HUES64 (cell line): ENCODE measurements at regions not wholly inside any gene's neighbourhood (a gene's known extent, or its start where the extent isn't known, plus 50 kb on each side); places are given as distances from the start of the nearest gene placed in this dataset.

Experiments used
- H3K27ac ChIP-seq: 2 replicates; pipeline ENCODE4 v1.7.0; 2013; ENCODE audit warnings: low read depth, low read length, inconsistent platforms
- H3K27me3 ChIP-seq: 2 replicates; pipeline ENCODE4 v1.6.1; 2013; ENCODE audit warnings: mild to moderate bottlenecking, low read length; ENCODE audit not compliant: insufficient read depth
- H3K36me3 ChIP-seq: 2 replicates; pipeline ENCODE4 v1.6.1; 2013; ENCODE audit warnings: mild to moderate bottlenecking, low read length; ENCODE audit not compliant: insufficient read depth
- H3K4me1 ChIP-seq: 2 replicates; pipeline ENCODE4 v1.6.1; 2013; ENCODE audit warnings: mild to moderate bottlenecking, low read length, moderate library complexity; ENCODE audit not compliant: insufficient read depth
- H3K4me3 ChIP-seq: 2 replicates; pipeline ENCODE4 v1.5.1; 2013; ENCODE audit warnings: mild to moderate bottlenecking, low read length, moderate library complexity
- H3K9ac ChIP-seq: 2 replicates; pipeline ENCODE4 v1.6.1; 2013; ENCODE audit warnings: mild to moderate bottlenecking, low read depth, low read length
- H3K9me3 ChIP-seq: 2 replicates; pipeline ENCODE4 v1.6.1; 2013; ENCODE audit warnings: low read depth, low read length; ENCODE audit not compliant: insufficient read depth
- WGBS: fragments of 150-250, 120-280 bp; methylation state at CpG from one replicate; pipeline ENCODE4 v1.1.7; 2013; ENCODE audit warnings: missing lambda C conversion rate; 5-methylcytosine and 5-hydroxymethylcytosine counted together

GRCh38 chr7:25940086-25940906, 211.7 kb upstream of the NFE2L3 start:
- Histone ChIP-seq H3K27me3 (no peaks in the 10 kb centered on the region), H3K9me3 (no peaks in the 10 kb centered on the region), H3K27ac (no peak overlapping the region), H3K36me3 (no peaks in the 10 kb centered on the region), H3K4me1 (peaks cover 4% of the 10 kb centered on the region; the same call in 1 of the 2 replicates), H3K9ac (no peak overlapping the region), H3K4me3 (no peak overlapping the region)
- 74% methylated on average over 8 of the region's 8 CpGs for WGBS

DNA sequence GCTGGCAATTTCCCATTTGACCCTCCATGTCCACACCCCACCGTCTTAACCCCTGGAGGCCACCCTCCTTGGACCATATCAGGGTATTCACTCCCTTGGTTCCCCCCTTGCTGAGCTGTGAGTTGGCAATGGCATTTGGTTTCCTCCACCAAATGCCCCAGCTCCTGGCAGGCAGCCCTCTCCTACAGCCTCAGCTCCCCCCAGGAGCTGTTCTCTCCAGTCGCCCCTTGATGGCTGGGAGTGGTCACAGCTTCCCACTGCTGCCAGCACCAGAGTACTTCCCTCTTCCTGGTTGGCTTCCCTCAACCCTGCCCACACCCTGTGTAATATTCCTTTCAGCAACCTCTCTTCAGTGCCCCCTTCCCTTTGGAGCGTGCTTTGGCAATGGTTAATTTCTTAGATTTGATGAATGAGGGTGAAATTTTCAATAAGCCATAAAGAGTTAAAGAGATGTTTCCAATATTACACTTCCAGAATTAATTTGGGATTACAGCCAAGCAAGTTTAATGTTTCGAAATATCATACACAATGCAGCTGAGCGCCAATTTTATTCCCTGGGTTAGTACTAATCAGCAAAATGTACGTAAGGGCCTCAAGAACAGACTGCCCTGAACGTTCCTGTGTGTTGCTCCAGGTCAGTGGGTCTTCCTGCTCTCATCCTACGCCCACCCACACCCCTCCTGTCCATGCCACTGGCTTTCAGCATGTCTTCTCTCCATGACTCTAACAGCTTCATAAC, 207.1 kb upstream of the NFE2L3 start:
- H3K4me3 ChIP-seq = no peak overlapping the region
- H3K27me3 ChIP-seq = peaks cover 11% of the 10 kb centered on the region; the same call in 1 of the 2 replicates
- peaks cover 20% of the 10 kb centered on the region for H3K4me1 ChIP-seq
- no peak overlapping the region for H3K9ac ChIP-seq
- H3K36me3 ChIP-seq = no peaks in the 10 kb centered on the region
- H3K27ac ChIP-seq = no peak overlapping the region
- 81% methylated on average over 7 of the region's 8 CpGs for WGBS
- H3K9me3 ChIP-seq = no peaks in the 10 kb centered on the region

GRCh38 chr7:25945608-25946007, 206.4 kb upstream of the NFE2L3 start:
- H3K9me3 ChIP-seq = no peaks in the 10 kb centered on the region
- H3K4me1 ChIP-seq = peaks cover 17% of the 10 kb centered on the region

GRCh38 chr7:25946181-25946580, 205.8 kb upstream of the NFE2L3 start:
- H3K9ac ChIP-seq = no peak overlapping the region
- peaks cover 17% of the 10 kb centered on the region for H3K4me1 ChIP-seq
- no peak overlapping the region for H3K27ac ChIP-seq
- no peaks in the 10 kb centered on the region for H3K36me3 ChIP-seq
- peaks cover 11% of the 10 kb centered on the region; the same call in 1 of the 2 replicates for H3K27me3 ChIP-seq
- 97% methylated on average over 4 of the region's 4 CpGs for WGBS
- no peak overlapping the region for H3K4me3 ChIP-seq
- no peaks in the 10 kb centered on the region for H3K9me3 ChIP-seq

More at GRCh38 chr7:25945608-25946007, 206.4 kb upstream of the NFE2L3 start:
- Histone ChIP-seq H3K4me3 (no peak overlapping the region), H3K27ac (no peak overlapping the region), H3K9ac (no peak overlapping the region), H3K27me3 (peaks cover 11% of the 10 kb centered on the region; the same call in 1 of the 2 replicates), H3K36me3 (no peaks in the 10 kb centered on the region)

GRCh38 chr7:25947669-25948516, 204.1 kb upstream of the NFE2L3 start:
- H3K27ac ChIP-seq = no peak overlapping the region
- peaks cover 30% of the 10 kb centered on the region for H3K4me1 ChIP-seq
- no peaks in the 10 kb centered on the region for H3K36me3 ChIP-seq
- WGBS = 92% methylated on average over 11 of the region's 13 CpGs
- no peak overlapping the region for H3K9ac ChIP-seq
- no peaks in the 10 kb centered on the region for H3K9me3 ChIP-seq
- H3K27me3 ChIP-seq = peaks cover 13% of the 10 kb centered on the region; the same call in 1 of the 2 replicates
- no peak overlapping the region for H3K4me3 ChIP-seq

- Histone ChIP-seq H3K27ac (peak overlapping the region; percentile 86), H3K27me3 (peaks cover 13% of the 10 kb centered on the region; the same call in 1 of the 2 replicates), H3K9me3 (peaks cover 12% of the 10 kb centered on the region; the same call in 1 of the 2 replicates), H3K9ac (peak overlapping the region; percentile 81), H3K36me3 (no peaks in the 10 kb centered on the region), H3K4me3 (peak overlapping the region; percentile 66), H3K4me1 (peaks cover 40% of the 10 kb centered on the region)
- 3% methylated on average over 32 of the region's 32 CpGs for WGBS
These were observed 202.1 kb upstream of the NFE2L3 start for GRCh38 chr7:25949736-25950487.

- Histone ChIP-seq H3K27me3 (peaks cover 13% of the 10 kb centered on the region; the same call in 1 of the 2 replicates), H3K9ac (peak overlapping the region; percentile 81), H3K36me3 (no peaks in the 10 kb centered on the region), H3K4me3 (peak overlapping the region; percentile 66), H3K27ac (peak overlapping the region; percentile 86), H3K9me3 (peaks cover 12% of the 10 kb centered on the region; the same call in 1 of the 2 replicates), H3K4me1 (peaks cover 40% of the 10 kb centered on the region)
- WGBS = under 1% methylated on average over 76 of the region's 86 CpGs
These were observed 201.2 kb upstream of the NFE2L3 start for GRCh38 chr7:25950488-25951413.

GRCh38 chr7:25951414-25952260, 200.4 kb upstream of the NFE2L3 start:
- WGBS = 6% methylated on average over 43 of the region's 46 CpGs

More at GRCh38 chr7:25951414-25952260, 200.4 kb upstream of the NFE2L3 start:
- Histone ChIP-seq H3K4me1 (peaks cover 40% of the 10 kb centered on the region), H3K36me3 (no peaks in the 10 kb centered on the region), H3K4me3 (peak overlapping the region; percentile 75), H3K27me3 (peaks cover 13% of the 10 kb centered on the region; the same call in 1 of the 2 replicates), H3K9me3 (peaks cover 12% of the 10 kb centered on the region; the same call in 1 of the 2 replicates), H3K27ac (peak overlapping the region; percentile 76), H3K9ac (peak overlapping the region; percentile 82)
